ENCODE measurements at regions not wholly inside any gene's neighbourhood (a gene's known extent, or its start where the extent isn't known, plus 50 kb on each side); places are given as distances from the start of the nearest gene placed in this dataset.

- no peak overlapping the region for H3K4me3 ChIP-seq (ENCODE audit: low read depth, low read length)
- no peak for TF ChIP-seq CTCF (IDR thresholded peaks at IDR 0.05; ENCODE audit: low read depth, low read length)
Observed at GRCh38 chr11:116117331-116118137, 613.3 kb upstream of the CADM1 start.

GRCh38 chr11:116115801-116116200 is 611.6 kb upstream of the CADM1 start:
- no peak for TF ChIP-seq CTCF (IDR thresholded peaks at IDR 0.05; ENCODE audit: low read depth, low read length)
- no peak overlapping the region for H3K4me3 ChIP-seq (ENCODE audit: low read depth, low read length)

GRCh38 chr11:116114198-116114651 is 610.0 kb upstream of the CADM1 start:
- TF ChIP-seq CTCF (IDR thresholded peaks at IDR 0.05; ENCODE audit: low read depth, low read length), result no peak
- no peak overlapping the region for H3K4me3 ChIP-seq (ENCODE audit: low read depth, low read length)

GRCh38 chr11:116112087-116112935 is 608.1 kb upstream of the CADM1 start:
- H3K4me3 ChIP-seq (ENCODE audit: low read depth, low read length), result no peak overlapping the region
- TF ChIP-seq CTCF (IDR thresholded peaks at IDR 0.05; ENCODE audit: low read depth, low read length), result no peak

- no peak overlapping the region for H3K4me3 ChIP-seq (ENCODE audit: low read depth, low read length)
- TF ChIP-seq CTCF (IDR thresholded peaks at IDR 0.05; ENCODE audit: low read depth, low read length), result no peak
Observed at GRCh38 chr11:116111546-116111945, 607.3 kb upstream of the CADM1 start.

GRCh38 chr11:116110802-116111201 is 606.6 kb upstream of the CADM1 start:
- H3K4me3 ChIP-seq (ENCODE audit: low read depth, low read length), result no peak overlapping the region
- TF ChIP-seq CTCF (IDR thresholded peaks at IDR 0.05; ENCODE audit: low read depth, low read length), result no peak

GRCh38 chr11:116110356-116110755 is 606.1 kb upstream of the CADM1 start:
- H3K4me3 ChIP-seq (ENCODE audit: low read depth, low read length), result no peak overlapping the region
- TF ChIP-seq CTCF (IDR thresholded peaks at IDR 0.05; ENCODE audit: low read depth, low read length), result no peak
